ENCODE measurements at regions not wholly inside any gene's neighbourhood (a gene's known extent, or its start where the extent isn't known, plus 50 kb on each side); places are given as distances from the start of the nearest gene placed in this dataset.

DNA sequence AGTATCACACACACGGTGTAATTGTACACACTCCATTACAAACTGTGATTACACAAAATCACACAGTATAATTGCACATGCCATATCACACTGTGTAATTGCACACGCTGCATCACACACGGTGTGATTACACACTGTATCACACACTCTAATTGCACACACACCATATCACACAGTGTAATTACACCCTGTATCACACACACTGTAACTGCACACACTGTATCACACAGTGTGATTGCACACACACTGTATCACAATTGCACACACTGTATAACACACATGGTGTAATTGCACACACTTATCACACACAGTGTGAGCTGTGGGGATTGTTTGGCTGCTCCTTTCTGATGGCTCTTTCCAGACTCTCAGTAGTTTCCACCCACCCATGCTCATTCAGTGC is 162.6 kb upstream of the SGCG start:
- CTCF ChIA-PET = no interaction called here
- no peak overlapping the region for H3K27ac ChIP-seq

GRCh38 chr13:23020246-23020843 is 160.4 kb upstream of the SGCG start:
- Histone ChIP-seq H3K4me2 (no peak overlapping the region), H2AFZ (no peak overlapping the region), H3K4me1 (replicated peaks; ENCODE audit: insufficient read depth) (no peaks in the 10 kb centered on the region), H3K27ac (no peak overlapping the region), H3F3A (ENCODE audit: insufficient read depth, low read depth) (no peaks in the 10 kb centered on the region), H3K9me3 (ENCODE audit: insufficient read depth, low read depth) (no peaks in the 10 kb centered on the region), H3K36me3 (ENCODE audit: low read depth) (no peaks in the 10 kb centered on the region), H3K27me3 (ENCODE audit: insufficient read depth, low read depth) (peaks cover 16% of the 10 kb centered on the region), H4K20me1 (ENCODE audit: insufficient read depth) (no peaks in the 10 kb centered on the region), H3K79me2 (ENCODE audit: low read depth) (no peaks in the 10 kb centered on the region), H3K9me2 (ENCODE audit: insufficient read depth) (no peaks in the 10 kb centered on the region), H3K4me3 (no peak overlapping the region)
- POLR2A ChIA-PET (ENCODE audit: unreplicated experiment) = no interaction called here
- intact Hi-C loops (cut with micrococcal nuclease; ENCODE audit: unreplicated experiment) = no loop called here
- peak in 1 of 2 experiments; percentile 4 for DNase-seq
- CTCF ChIA-PET = interaction anchor here (0.7 kb wide), 1 partner anchor 881 kb away, joined by 3 read pairs; no protein-coding TSS in a partner anchor
- BruUV-seq (replicated peaks) = no TSS peak
- TF ChIP-seq EZH2 (IDR thresholded peaks at IDR 0.05; ENCODE audit: low read depth) (no peak), CTCF (conservative IDR thresholded peaks at IDR 0.05) (peak; percentile 78)

More for the DNA sequence above, 162.6 kb upstream of the SGCG start:
- H3K79me2 ChIP-seq (ENCODE audit: low read depth) = no peaks in the 10 kb centered on the region
- TF ChIP-seq CTCF (conservative IDR thresholded peaks at IDR 0.05) (no peak), EZH2 (IDR thresholded peaks at IDR 0.05; ENCODE audit: low read depth) (no peak)
- POLR2A ChIA-PET (ENCODE audit: unreplicated experiment) = no interaction called here
- peaks cover 7% of the 10 kb centered on the region; the same call in 1 of the 2 replicates for H3K27me3 ChIP-seq (ENCODE audit: insufficient read depth, low read depth)
- intact Hi-C loops (cut with micrococcal nuclease; ENCODE audit: unreplicated experiment) = no loop called here
- H4K20me1 ChIP-seq (ENCODE audit: insufficient read depth) = no peaks in the 10 kb centered on the region
- BruUV-seq (replicated peaks) = no TSS peak
- no peaks in the 10 kb centered on the region for H3K4me1 ChIP-seq (replicated peaks; ENCODE audit: insufficient read depth)
- H3K9me2 ChIP-seq (ENCODE audit: insufficient read depth) = no peaks in the 10 kb centered on the region
- no peaks in the 10 kb centered on the region for H3K36me3 ChIP-seq (ENCODE audit: low read depth)
- H3K4me3 ChIP-seq = no peak overlapping the region
- H3K9me3 ChIP-seq (ENCODE audit: insufficient read depth, low read depth) = no peaks in the 10 kb centered on the region
- no peaks in the 10 kb centered on the region for H3F3A ChIP-seq (ENCODE audit: insufficient read depth, low read depth)
- no peak overlapping the region for H2AFZ ChIP-seq
- no peak for DNase-seq
- H3K4me2 ChIP-seq = no peak overlapping the region

DNA sequence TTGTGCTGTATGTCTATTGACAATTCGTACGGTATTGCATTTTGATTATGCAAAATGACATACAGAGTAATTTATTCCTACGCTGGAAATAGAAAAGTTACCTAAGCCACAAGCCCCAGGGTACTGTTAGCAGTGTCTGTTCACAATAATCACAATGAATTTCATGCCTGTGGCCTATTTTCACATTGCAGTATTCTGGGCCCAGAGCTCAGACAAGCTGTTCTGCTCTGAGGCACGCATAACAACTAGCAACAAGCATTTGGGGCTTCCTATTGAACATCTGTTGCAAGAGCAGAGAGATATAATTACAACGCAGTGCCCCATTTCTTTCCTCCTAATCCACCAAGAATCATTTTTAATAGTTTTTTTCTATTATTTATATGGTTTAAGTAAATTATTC is 158.9 kb upstream of the SGCG start:
- H3F3A ChIP-seq (ENCODE audit: insufficient read depth, low read depth) = no peaks in the 10 kb centered on the region
- no peaks in the 10 kb centered on the region for H3K9me2 ChIP-seq (ENCODE audit: insufficient read depth)
- H3K9me3 ChIP-seq (ENCODE audit: insufficient read depth, low read depth) = no peaks in the 10 kb centered on the region
- no peak overlapping the region for H2AFZ ChIP-seq
- no peak for TF ChIP-seq CTCF (conservative IDR thresholded peaks at IDR 0.05)
- TF ChIP-seq EZH2 (IDR thresholded peaks at IDR 0.05; ENCODE audit: low read depth) = no peak
- no TSS peak for BruUV-seq (replicated peaks)
- H3K27ac ChIP-seq = no peak overlapping the region
- no peaks in the 10 kb centered on the region for H4K20me1 ChIP-seq (ENCODE audit: insufficient read depth)
- DNase-seq = no peak
- H3K4me3 ChIP-seq = no peak overlapping the region
- peaks cover 16% of the 10 kb centered on the region for H3K27me3 ChIP-seq (ENCODE audit: insufficient read depth, low read depth)
- ChIA-PET POLR2A (ENCODE audit: unreplicated experiment) (no interaction called here), CTCF (no interaction called here)
- H3K4me1 ChIP-seq (replicated peaks; ENCODE audit: insufficient read depth) = no peaks in the 10 kb centered on the region
- intact Hi-C loops (cut with micrococcal nuclease; ENCODE audit: unreplicated experiment) = no loop called here
- H3K36me3 ChIP-seq (ENCODE audit: low read depth) = no peaks in the 10 kb centered on the region
- H3K4me2 ChIP-seq = no peak overlapping the region
- no peaks in the 10 kb centered on the region for H3K79me2 ChIP-seq (ENCODE audit: low read depth)
